ENCODE measurements at regions not wholly inside any gene's neighbourhood (a gene's known extent, or its start where the extent isn't known, plus 50 kb on each side); places are given as distances from the start of the nearest gene placed in this dataset.
A peak's percentile ranks its signal among the peaks of the same experiment; 100 is the strongest.

- no peak for ATAC-seq (ENCODE audit: low FRiP score in 2 of 2)
- peaks cover 29 to 63% (median 45%) of the 10 kb centered on the region in 4 donors for H3K4me1 ChIP-seq
- WGBS, 2 donors = 84 to 95% methylated on average over 3 to 13 of the region's 13 CpGs
- H3K4me3 ChIP-seq = no peak overlapping the region
- H3K27ac ChIP-seq = no peak overlapping the region
- TF ChIP-seq POLR2A (IDR thresholded peaks at IDR 0.05) (no peak), POLR2AphosphoS5 (IDR thresholded peaks at IDR 0.05) (no peak), EP300 (IDR thresholded peaks at IDR 0.05) (no peak)
- TF ChIP-seq, protein P1, sequence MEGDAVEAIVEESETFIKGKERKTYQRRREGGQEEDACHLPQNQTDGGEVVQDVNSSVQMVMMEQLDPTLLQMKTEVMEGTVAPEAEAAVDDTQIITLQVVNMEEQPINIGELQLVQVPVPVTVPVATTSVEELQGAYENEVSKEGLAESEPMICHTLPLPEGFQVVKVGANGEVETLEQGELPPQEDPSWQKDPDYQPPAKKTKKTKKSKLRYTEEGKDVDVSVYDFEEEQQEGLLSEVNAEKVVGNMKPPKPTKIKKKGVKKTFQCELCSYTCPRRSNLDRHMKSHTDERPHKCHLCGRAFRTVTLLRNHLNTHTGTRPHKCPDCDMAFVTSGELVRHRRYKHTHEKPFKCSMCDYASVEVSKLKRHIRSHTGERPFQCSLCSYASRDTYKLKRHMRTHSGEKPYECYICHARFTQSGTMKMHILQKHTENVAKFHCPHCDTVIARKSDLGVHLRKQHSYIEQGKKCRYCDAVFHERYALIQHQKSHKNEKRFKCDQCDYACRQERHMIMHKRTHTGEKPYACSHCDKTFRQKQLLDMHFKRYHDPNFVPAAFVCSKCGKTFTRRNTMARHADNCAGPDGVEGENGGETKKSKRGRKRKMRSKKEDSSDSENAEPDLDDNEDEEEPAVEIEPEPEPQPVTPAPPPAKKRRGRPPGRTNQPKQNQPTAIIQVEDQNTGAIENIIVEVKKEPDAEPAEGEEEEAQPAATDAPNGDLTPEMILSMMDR (IDR thresholded peaks at IDR 0.05) = no peak
- peak in 1 of 2 donors; percentile 37 for DNase-seq
- no peaks in the 10 kb centered on the region for H3K9me3 ChIP-seq
- H3K36me3 ChIP-seq = no peaks in the 10 kb centered on the region
- H3K27me3 ChIP-seq = no peaks in the 10 kb centered on the region
Measured at GRCh38 chr2:134158295-134158694, 95.6 kb upstream of the MGAT5 start.

DNA sequence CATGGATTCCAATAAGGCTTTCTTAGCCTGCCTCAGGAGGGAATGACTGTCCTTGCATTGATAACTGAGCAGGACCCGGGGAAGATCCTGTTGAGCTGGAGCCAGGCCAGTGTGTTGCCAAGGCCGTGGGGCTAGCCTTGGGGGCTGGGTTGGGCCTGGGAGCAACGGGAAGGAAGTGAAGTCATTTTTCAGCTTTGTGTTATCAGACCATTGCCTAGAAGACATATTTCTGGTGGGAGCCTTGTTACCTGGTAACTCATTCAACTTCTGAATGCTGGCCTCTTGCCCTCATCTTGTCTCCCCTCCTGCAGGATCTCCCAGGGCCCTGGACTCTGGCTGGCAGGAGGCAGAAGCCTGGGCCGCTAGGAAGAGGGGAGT, 92.7 kb upstream of the MGAT5 start:
- no peaks in the 10 kb centered on the region for H3K36me3 ChIP-seq
- H3K4me1 ChIP-seq = peaks cover 11 to 34% (median 21%) of the 10 kb centered on the region in 4 donors
- 38 to 49% methylated on average over 2 to 4 of the region's 4 CpGs for WGBS, 2 donors
- peak in 1 of 2 donors; percentile 50 for TF ChIP-seq POLR2AphosphoS5 (IDR thresholded peaks at IDR 0.05)
- TF ChIP-seq, protein P1 (IDR thresholded peaks at IDR 0.05) = no peak
- TF ChIP-seq POLR2A (IDR thresholded peaks at IDR 0.05) = no peak
- TF ChIP-seq EP300 (IDR thresholded peaks at IDR 0.05) = no peak
- H3K9me3 ChIP-seq = no peaks in the 10 kb centered on the region
- peak overlapping the region in 3 of 4 donors; percentile 23 to 73 (median 67) for H3K27ac ChIP-seq
- ATAC-seq (ENCODE audit: low FRiP score in 2 of 2) (peak; percentile 46 to 49), DNase-seq (peak; percentile 34 to 45)
- H3K27me3 ChIP-seq = no peaks in the 10 kb centered on the region
- no peak overlapping the region for H3K4me3 ChIP-seq

GRCh38 chr2:134163336-134163735, 90.5 kb upstream of the MGAT5 start:
- 96 to 97% methylated on average over 4 of the region's 4 CpGs for WGBS, 2 donors
- Histone ChIP-seq H3K9me3 (no peaks in the 10 kb centered on the region), H3K4me3 (no peak overlapping the region)

DNA sequence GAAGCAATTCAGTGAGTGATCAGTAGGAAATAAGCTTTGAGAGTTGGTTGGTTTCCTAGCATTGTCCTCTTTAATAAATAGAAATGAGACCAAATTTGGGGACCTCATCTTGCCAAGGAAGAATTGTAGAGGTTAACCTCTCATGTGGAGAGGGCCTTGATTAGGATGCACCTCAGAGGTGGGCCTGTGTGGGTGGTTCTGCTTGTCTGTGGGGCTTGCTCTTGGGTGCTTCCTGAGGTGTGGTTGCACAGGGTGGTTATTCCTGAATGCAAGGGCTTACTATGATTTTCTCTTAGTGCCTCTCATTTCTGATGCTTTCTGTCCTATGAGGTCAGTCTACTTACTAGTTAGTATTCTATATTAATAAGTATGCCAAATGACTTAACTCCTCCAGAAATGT, 89.6 kb upstream of the MGAT5 start:
- Histone ChIP-seq H3K27me3 (no peaks in the 10 kb centered on the region), H3K9me3 (no peaks in the 10 kb centered on the region), H3K36me3 (no peaks in the 10 kb centered on the region), H3K4me3 (no peak overlapping the region), H3K27ac (no peak overlapping the region), H3K4me1 (peaks cover 11 to 29% (median 20%) of the 10 kb centered on the region in 4 donors)
- DNase-seq = no peak
- ATAC-seq (ENCODE audit: low FRiP score in 2 of 2) = no peak
- TF ChIP-seq, protein P1 (IDR thresholded peaks at IDR 0.05) = no peak
- no peak for TF ChIP-seq POLR2AphosphoS5 (IDR thresholded peaks at IDR 0.05)
- TF ChIP-seq EP300 (IDR thresholded peaks at IDR 0.05) = no peak
- TF ChIP-seq POLR2A (IDR thresholded peaks at IDR 0.05) = no peak

More at GRCh38 chr2:134163336-134163735, 90.5 kb upstream of the MGAT5 start:
- ATAC-seq (ENCODE audit: low FRiP score in 2 of 2) = no peak
- Histone ChIP-seq H3K27me3 (no peaks in the 10 kb centered on the region), H3K36me3 (no peaks in the 10 kb centered on the region), H3K27ac (no peak overlapping the region), H3K4me1 (peaks cover 11 to 30% (median 20%) of the 10 kb centered on the region in 4 donors)
- no peak for DNase-seq
- TF ChIP-seq, protein P1 (IDR thresholded peaks at IDR 0.05) = no peak
- no peak for TF ChIP-seq POLR2A (IDR thresholded peaks at IDR 0.05)
- no peak for TF ChIP-seq POLR2AphosphoS5 (IDR thresholded peaks at IDR 0.05)
- no peak for TF ChIP-seq EP300 (IDR thresholded peaks at IDR 0.05)

GRCh38 chr2:134167015-134167414, 86.9 kb upstream of the MGAT5 start:
- Histone ChIP-seq H3K4me1 (peaks cover 0 to 13% (median 8%) of the 10 kb centered on the region in 4 donors), H3K27ac (no peak overlapping the region), H3K27me3 (no peaks in the 10 kb centered on the region), H3K36me3 (no peaks in the 10 kb centered on the region), H3K9me3 (no peaks in the 10 kb centered on the region), H3K4me3 (no peak overlapping the region)
- ATAC-seq (ENCODE audit: low FRiP score in 2 of 2) (no peak), DNase-seq (no peak)
- WGBS, 2 donors = 93 to 96% methylated on average over 3 of the region's 3 CpGs
- TF ChIP-seq EP300 (IDR thresholded peaks at IDR 0.05) (no peak), POLR2A (IDR thresholded peaks at IDR 0.05) (no peak), POLR2AphosphoS5 (IDR thresholded peaks at IDR 0.05) (no peak)
- TF ChIP-seq, protein P1 (IDR thresholded peaks at IDR 0.05) = no peak

Data from upper lobe of left lung (tissue), 6 donors.